Activated naive CD4-positive, alpha-beta T cell treated with anti-CD3 and anti-CD28 coated beads, Interleukin-2, amount 10 ng/mL, durations not matched to agents 7 days and 5 days (primary cell): ENCODE measurements at regions not wholly inside any gene's neighbourhood (a gene's known extent, or its start where the extent isn't known, plus 50 kb on each side); places are given as distances from the start of the nearest gene placed in this dataset.

Experiments used
- CTCF ChIA-PET: fragments of 350-600 bp; sonication (Branson Sonifier 250); formaldehyde crosslinking; loops from one replicate; lab custom pipeline; 2021; ENCODE audit warnings: antibody characterized with exemption; lab: Charles Lee
- DNase-seq: peaks from one replicate; pipeline ENCODE4 v3.0.0-alpha.2; 2020
- H3K27ac Mint-ChIP-seq: one replicate; pipeline ENCODE4 v1.8.0; 2021; ENCODE audit warnings: mild to moderate bottlenecking, moderate library complexity, mixed read lengths
- H3K27me3 Mint-ChIP-seq: one replicate; pipeline ENCODE4 v1.8.0; 2021; ENCODE audit warnings: mild to moderate bottlenecking, mixed read lengths
- H3K36me3 Mint-ChIP-seq: one replicate; pipeline ENCODE4 v1.8.0; 2021; ENCODE audit warnings: mixed read lengths
- H3K4me1 Mint-ChIP-seq: one replicate; pipeline ENCODE4 v1.8.0; 2021; ENCODE audit warnings: mixed read lengths
- H3K4me3 Mint-ChIP-seq: one replicate; pipeline ENCODE4 v1.8.0; 2021; ENCODE audit warnings: mild to moderate bottlenecking, moderate library complexity, mixed read lengths
- H3K9me3 Mint-ChIP-seq: one replicate; pipeline ENCODE4 v1.8.0; 2021; ENCODE audit warnings: mixed read lengths

- Mint-ChIP-seq H3K4me3 (no peak overlapping the region), H3K9me3 (peaks cover 9% of the 10 kb centered on the region), H3K4me1 (no peaks in the 10 kb centered on the region), H3K27me3 (no peaks in the 10 kb centered on the region), H3K27ac (no peak overlapping the region), H3K36me3 (no peaks in the 10 kb centered on the region)
- CTCF ChIA-PET, result no interaction called here
- no peak for DNase-seq
Measured at GRCh38 chr4:45985038-45985437, 138.8 kb downstream of the GABRG1 start.

GRCh38 chr4:45971108-45971507 is 152.7 kb downstream of the GABRG1 start:
- Mint-ChIP-seq H3K9me3 (peaks cover 11% of the 10 kb centered on the region), H3K4me3 (no peak overlapping the region), H3K36me3 (no peaks in the 10 kb centered on the region), H3K27me3 (no peaks in the 10 kb centered on the region), H3K4me1 (no peaks in the 10 kb centered on the region), H3K27ac (no peak overlapping the region)
- DNase-seq, result no peak
- CTCF ChIA-PET, result no interaction called here

GRCh38 chr4:45957353-45957752 is 166.5 kb downstream of the GABRG1 start:
- CTCF ChIA-PET, result no interaction called here

GRCh38 chr4:45954276-45954675 is 169.6 kb downstream of the GABRG1 start:
- H3K27me3 Mint-ChIP-seq, result no peaks in the 10 kb centered on the region
- CTCF ChIA-PET, result no interaction called here
- no peak overlapping the region for H3K27ac Mint-ChIP-seq
- H3K4me3 Mint-ChIP-seq, result no peak overlapping the region
- H3K4me1 Mint-ChIP-seq, result no peaks in the 10 kb centered on the region
- H3K36me3 Mint-ChIP-seq, result no peaks in the 10 kb centered on the region
- H3K9me3 Mint-ChIP-seq, result peaks cover 4% of the 10 kb centered on the region
- DNase-seq, result no peak

More at GRCh38 chr4:45957353-45957752, 166.5 kb downstream of the GABRG1 start:
- DNase-seq, result no peak
- Mint-ChIP-seq H3K27ac (no peak overlapping the region), H3K36me3 (no peaks in the 10 kb centered on the region), H3K27me3 (no peaks in the 10 kb centered on the region), H3K4me1 (no peaks in the 10 kb centered on the region), H3K9me3 (peaks cover 6% of the 10 kb centered on the region), H3K4me3 (no peak overlapping the region)

- Mint-ChIP-seq H3K36me3 (no peaks in the 10 kb centered on the region), H3K4me3 (no peak overlapping the region), H3K27me3 (no peaks in the 10 kb centered on the region), H3K27ac (no peak overlapping the region), H3K9me3 (peaks cover 11% of the 10 kb centered on the region), H3K4me1 (no peaks in the 10 kb centered on the region)
- no peak for DNase-seq
- CTCF ChIA-PET, result no interaction called here
Measured at GRCh38 chr4:45951153-45951552, 172.7 kb downstream of the GABRG1 start.

- CTCF ChIA-PET, result no interaction called here
- DNase-seq, result no peak
- Mint-ChIP-seq H3K9me3 (peaks cover 7% of the 10 kb centered on the region), H3K27ac (no peak overlapping the region), H3K27me3 (no peaks in the 10 kb centered on the region), H3K36me3 (no peaks in the 10 kb centered on the region), H3K4me1 (no peaks in the 10 kb centered on the region), H3K4me3 (no peak overlapping the region)
Measured at GRCh38 chr4:45946699-45947098, 177.2 kb downstream of the GABRG1 start.

- CTCF ChIA-PET, result no interaction called here
- H3K27me3 Mint-ChIP-seq, result no peaks in the 10 kb centered on the region
- no peaks in the 10 kb centered on the region for H3K36me3 Mint-ChIP-seq
- no peaks in the 10 kb centered on the region for H3K4me1 Mint-ChIP-seq
- H3K27ac Mint-ChIP-seq, result no peak overlapping the region
- no peak overlapping the region for H3K4me3 Mint-ChIP-seq
- peaks cover 17% of the 10 kb centered on the region for H3K9me3 Mint-ChIP-seq
- no peak for DNase-seq
Measured at GRCh38 chr4:45944000-45944399, 179.9 kb downstream of the GABRG1 start.

- Mint-ChIP-seq H3K9me3 (peaks cover 11% of the 10 kb centered on the region), H3K27me3 (no peaks in the 10 kb centered on the region), H3K4me3 (no peak overlapping the region), H3K27ac (no peak overlapping the region), H3K36me3 (no peaks in the 10 kb centered on the region), H3K4me1 (no peaks in the 10 kb centered on the region)
- CTCF ChIA-PET, result no interaction called here
- no peak for DNase-seq
Measured at GRCh38 chr4:45939056-45939455, 184.8 kb downstream of the GABRG1 start.

GRCh38 chr4:45931154-45931553 is 192.7 kb downstream of the GABRG1 start:
- Mint-ChIP-seq H3K4me3 (no peak overlapping the region), H3K4me1 (no peaks in the 10 kb centered on the region), H3K9me3 (peaks cover 2% of the 10 kb centered on the region), H3K36me3 (no peaks in the 10 kb centered on the region), H3K27me3 (no peaks in the 10 kb centered on the region), H3K27ac (no peak overlapping the region)
- DNase-seq, result no peak
- CTCF ChIA-PET, result interaction anchor here (1.5 kb wide), 1 partner anchor 17 kb away, joined by 3 read pairs; no protein-coding TSS in a partner anchor

GRCh38 chr4:45927641-45928040 is 196.2 kb downstream of the GABRG1 start:
- Mint-ChIP-seq H3K36me3 (no peaks in the 10 kb centered on the region), H3K27me3 (no peaks in the 10 kb centered on the region), H3K27ac (no peak overlapping the region), H3K4me1 (no peaks in the 10 kb centered on the region), H3K9me3 (peaks cover 3% of the 10 kb centered on the region), H3K4me3 (no peak overlapping the region)
- CTCF ChIA-PET, result no interaction called here
- DNase-seq, result no peak

GRCh38 chr4:45925809-45926208 is 198.0 kb downstream of the GABRG1 start:
- DNase-seq, result no peak
- H3K4me3 Mint-ChIP-seq, result no peak overlapping the region
- no peaks in the 10 kb centered on the region for H3K4me1 Mint-ChIP-seq
- H3K9me3 Mint-ChIP-seq, result peaks cover 3% of the 10 kb centered on the region
- CTCF ChIA-PET, result no interaction called here
- no peaks in the 10 kb centered on the region for H3K27me3 Mint-ChIP-seq
- H3K27ac Mint-ChIP-seq, result no peak overlapping the region
- H3K36me3 Mint-ChIP-seq, result no peaks in the 10 kb centered on the region

GRCh38 chr4:45920861-45921260 is 203.0 kb downstream of the GABRG1 start:
- DNase-seq, result no peak
- no peak overlapping the region for H3K27ac Mint-ChIP-seq
- H3K4me3 Mint-ChIP-seq, result no peak overlapping the region
- no peaks in the 10 kb centered on the region for H3K27me3 Mint-ChIP-seq
- H3K4me1 Mint-ChIP-seq, result no peaks in the 10 kb centered on the region
- H3K9me3 Mint-ChIP-seq, result peaks cover 14% of the 10 kb centered on the region
- no peaks in the 10 kb centered on the region for H3K36me3 Mint-ChIP-seq
- CTCF ChIA-PET, result no interaction called here

GRCh38 chr4:45910511-45910910 is 213.3 kb downstream of the GABRG1 start:
- no peak for DNase-seq
- Mint-ChIP-seq H3K4me1 (no peaks in the 10 kb centered on the region), H3K27me3 (no peaks in the 10 kb centered on the region), H3K9me3 (peaks cover 5% of the 10 kb centered on the region), H3K36me3 (no peaks in the 10 kb centered on the region), H3K27ac (no peak overlapping the region), H3K4me3 (no peak overlapping the region)
- CTCF ChIA-PET, result no interaction called here

- no peaks in the 10 kb centered on the region for H3K36me3 Mint-ChIP-seq
- no peaks in the 10 kb centered on the region for H3K4me1 Mint-ChIP-seq
- no peaks in the 10 kb centered on the region for H3K27me3 Mint-ChIP-seq
- no peak for DNase-seq
- H3K9me3 Mint-ChIP-seq, result peaks cover 13% of the 10 kb centered on the region
- CTCF ChIA-PET, result no interaction called here
- H3K4me3 Mint-ChIP-seq, result no peak overlapping the region
- H3K27ac Mint-ChIP-seq, result no peak overlapping the region
Measured at GRCh38 chr4:45897946-45898585, 225.8 kb downstream of the GABRG1 start.

- Mint-ChIP-seq H3K27ac (no peak overlapping the region), H3K27me3 (no peaks in the 10 kb centered on the region), H3K9me3 (peaks cover 11% of the 10 kb centered on the region), H3K36me3 (no peaks in the 10 kb centered on the region), H3K4me1 (no peaks in the 10 kb centered on the region), H3K4me3 (no peak overlapping the region)
- CTCF ChIA-PET, result no interaction called here
- DNase-seq, result no peak
Measured at GRCh38 chr4:45883421-45883820, 240.4 kb downstream of the GABRG1 start.
